Activated naive CD4-positive, alpha-beta T cell treated with anti-CD3 and anti-CD28 coated beads for 36 hours (primary cell): ENCODE measurements at regions not wholly inside any gene's neighbourhood (a gene's known extent, or its start where the extent isn't known, plus 50 kb on each side); places are given as distances from the start of the nearest gene placed in this dataset.

Experiments used
- CTCF ChIA-PET: fragments of 350-600 bp; sonication (Branson Sonifier 250); formaldehyde crosslinking; loops from one replicate; lab custom pipeline; 2021; ENCODE audit warnings: antibody characterized with exemption; lab: Charles Lee
- DNase-seq: peaks from one replicate; pipeline ENCODE4 v3.0.0-alpha.2; 2020
- H3K27ac Mint-ChIP-seq: one replicate; pipeline ENCODE4 v1.8.0; 2021; ENCODE audit warnings: mild to moderate bottlenecking, mixed read lengths
- H3K27me3 Mint-ChIP-seq: one replicate; pipeline ENCODE4 v1.8.0; 2021; ENCODE audit warnings: low read depth, mixed read lengths
- H3K36me3 Mint-ChIP-seq: one replicate; pipeline ENCODE4 v1.8.0; 2021; ENCODE audit warnings: low read depth, mixed read lengths
- H3K4me1 Mint-ChIP-seq: one replicate; pipeline ENCODE4 v1.8.0; 2021; ENCODE audit warnings: low read depth, mixed read lengths
- H3K4me3 Mint-ChIP-seq: one replicate; pipeline ENCODE4 v1.8.0; 2021; ENCODE audit warnings: mild to moderate bottlenecking, moderate library complexity, mixed read lengths
- H3K9me3 Mint-ChIP-seq: one replicate; pipeline ENCODE4 v1.8.0; 2021; ENCODE audit warnings: mixed read lengths
- intact Hi-C: fragments of 100-400 bp; cut with micrococcal nuclease; formaldehyde crosslinking; loops from one replicate; pipeline ENCODE4 v1.15.1; 2023

- CTCF ChIA-PET, result no interaction called here
Observed at GRCh38 chr6:44500074-44500473, 112.6 kb downstream of the CDC5L start.

GRCh38 chr6:44503471-44503870, 116.0 kb downstream of the CDC5L start:
- Mint-ChIP-seq H3K27me3 (no peaks in the 10 kb centered on the region), H3K4me1 (no peaks in the 10 kb centered on the region), H3K9me3 (no peaks in the 10 kb centered on the region), H3K27ac (no peak overlapping the region), H3K4me3 (no peak overlapping the region), H3K36me3 (no peaks in the 10 kb centered on the region)
- intact Hi-C loops, result no loop called here
- no peak for DNase-seq
- CTCF ChIA-PET, result no interaction called here

More at GRCh38 chr6:44500074-44500473, 112.6 kb downstream of the CDC5L start:
- H3K27me3 Mint-ChIP-seq, result no peaks in the 10 kb centered on the region
- H3K4me1 Mint-ChIP-seq, result no peaks in the 10 kb centered on the region
- H3K4me3 Mint-ChIP-seq, result no peak overlapping the region
- no peak for DNase-seq
- H3K27ac Mint-ChIP-seq, result no peak overlapping the region
- no peaks in the 10 kb centered on the region for H3K9me3 Mint-ChIP-seq
- no peaks in the 10 kb centered on the region for H3K36me3 Mint-ChIP-seq
- intact Hi-C loops, result no loop called here

- no peak overlapping the region for H3K27ac Mint-ChIP-seq
- intact Hi-C loops, result no loop called here
- no peaks in the 10 kb centered on the region for H3K4me1 Mint-ChIP-seq
- H3K4me3 Mint-ChIP-seq, result no peak overlapping the region
- H3K9me3 Mint-ChIP-seq, result no peaks in the 10 kb centered on the region
- CTCF ChIA-PET, result no interaction called here
- no peaks in the 10 kb centered on the region for H3K36me3 Mint-ChIP-seq
- DNase-seq, result no peak
- no peaks in the 10 kb centered on the region for H3K27me3 Mint-ChIP-seq
Observed at GRCh38 chr6:44504301-44504791, 116.8 kb downstream of the CDC5L start.

GRCh38 chr6:44505751-44506150, 118.2 kb downstream of the CDC5L start:
- H3K9me3 Mint-ChIP-seq, result peaks cover 2% of the 10 kb centered on the region
- no peak overlapping the region for H3K4me3 Mint-ChIP-seq
- DNase-seq, result no peak
- H3K27ac Mint-ChIP-seq, result no peak overlapping the region
- intact Hi-C loops, result no loop called here
- H3K4me1 Mint-ChIP-seq, result no peaks in the 10 kb centered on the region
- CTCF ChIA-PET, result no interaction called here
- H3K36me3 Mint-ChIP-seq, result no peaks in the 10 kb centered on the region
- no peaks in the 10 kb centered on the region for H3K27me3 Mint-ChIP-seq

GRCh38 chr6:44507014-44507413, 119.5 kb downstream of the CDC5L start:
- H3K4me3 Mint-ChIP-seq, result no peak overlapping the region
- H3K4me1 Mint-ChIP-seq, result no peaks in the 10 kb centered on the region
- H3K27ac Mint-ChIP-seq, result no peak overlapping the region
- H3K9me3 Mint-ChIP-seq, result peaks cover 3% of the 10 kb centered on the region
- no peaks in the 10 kb centered on the region for H3K27me3 Mint-ChIP-seq
- DNase-seq, result no peak
- no peaks in the 10 kb centered on the region for H3K36me3 Mint-ChIP-seq
- intact Hi-C loops, result no loop called here
- CTCF ChIA-PET, result no interaction called here

- no peaks in the 10 kb centered on the region for H3K4me1 Mint-ChIP-seq
- no peaks in the 10 kb centered on the region for H3K27me3 Mint-ChIP-seq
- no peak overlapping the region for H3K4me3 Mint-ChIP-seq
- intact Hi-C loops, result no loop called here
- H3K36me3 Mint-ChIP-seq, result no peaks in the 10 kb centered on the region
- DNase-seq, result no peak
- no peak overlapping the region for H3K27ac Mint-ChIP-seq
- CTCF ChIA-PET, result interaction anchor here (1.5 kb wide), 1 partner anchor 33 kb away, joined by 5 read pairs; no protein-coding TSS in a partner anchor
- H3K9me3 Mint-ChIP-seq, result peaks cover 3% of the 10 kb centered on the region
Observed at GRCh38 chr6:44508646-44509045, 121.1 kb downstream of the CDC5L start.

- CTCF ChIA-PET, result no interaction called here
- no peaks in the 10 kb centered on the region for H3K27me3 Mint-ChIP-seq
- no peak overlapping the region for H3K4me3 Mint-ChIP-seq
- no peak for DNase-seq
- no peaks in the 10 kb centered on the region for H3K4me1 Mint-ChIP-seq
- peaks cover 3% of the 10 kb centered on the region for H3K9me3 Mint-ChIP-seq
- H3K36me3 Mint-ChIP-seq, result no peaks in the 10 kb centered on the region
- H3K27ac Mint-ChIP-seq, result no peak overlapping the region
- intact Hi-C loops, result no loop called here
Observed at GRCh38 chr6:44511126-44511525, 123.6 kb downstream of the CDC5L start.

- CTCF ChIA-PET, result no interaction called here
- DNase-seq, result no peak
- peaks cover 3% of the 10 kb centered on the region for H3K27me3 Mint-ChIP-seq
- H3K27ac Mint-ChIP-seq, result no peak overlapping the region
- intact Hi-C loops, result no loop called here
- H3K36me3 Mint-ChIP-seq, result no peaks in the 10 kb centered on the region
- no peak overlapping the region for H3K4me3 Mint-ChIP-seq
- peaks cover 3% of the 10 kb centered on the region for H3K9me3 Mint-ChIP-seq
- H3K4me1 Mint-ChIP-seq, result no peaks in the 10 kb centered on the region
Observed at GRCh38 chr6:44512868-44513741, 125.6 kb downstream of the CDC5L start.

GRCh38 chr6:44514085-44514484, 126.6 kb downstream of the CDC5L start:
- CTCF ChIA-PET, result interaction anchor here (0.6 kb wide), 1 partner anchor 59 kb away, joined by 3 read pairs; no protein-coding TSS in a partner anchor
- Mint-ChIP-seq H3K36me3 (no peaks in the 10 kb centered on the region), H3K4me3 (no peak overlapping the region), H3K4me1 (no peaks in the 10 kb centered on the region), H3K27ac (no peak overlapping the region), H3K27me3 (peaks cover 3% of the 10 kb centered on the region), H3K9me3 (peaks cover 6% of the 10 kb centered on the region)
- intact Hi-C loops, result no loop called here
- DNase-seq, result no peak

- CTCF ChIA-PET, result interaction anchor here (0.6 kb wide), 1 partner anchor 59 kb away, joined by 3 read pairs; no protein-coding TSS in a partner anchor
- DNase-seq, result no peak
- H3K36me3 Mint-ChIP-seq, result peaks cover 2% of the 10 kb centered on the region
- H3K27me3 Mint-ChIP-seq, result peaks cover 6% of the 10 kb centered on the region
- H3K4me1 Mint-ChIP-seq, result no peaks in the 10 kb centered on the region
- intact Hi-C loops, result no loop called here
- no peak overlapping the region for H3K27ac Mint-ChIP-seq
- H3K9me3 Mint-ChIP-seq, result peaks cover 9% of the 10 kb centered on the region
- H3K4me3 Mint-ChIP-seq, result no peak overlapping the region
Observed at GRCh38 chr6:44514576-44515193, 127.2 kb downstream of the CDC5L start.

- CTCF ChIA-PET, result interaction anchor here (0.5 to 0.9 kb wide), 2 partner anchors 47 to 53 kb away, joined by 3 to 4 read pairs; no protein-coding TSS in a partner anchor
- DNase-seq, result no peak
- intact Hi-C loops, result no loop called here
- Mint-ChIP-seq H3K4me1 (peaks cover 8% of the 10 kb centered on the region), H3K27me3 (peaks cover 17% of the 10 kb centered on the region), H3K27ac (no peak overlapping the region), H3K4me3 (no peak overlapping the region), H3K36me3 (peaks cover 4% of the 10 kb centered on the region), H3K9me3 (peaks cover 13% of the 10 kb centered on the region)
Observed at GRCh38 chr6:44522871-44523270, 135.4 kb downstream of the CDC5L start.

- Mint-ChIP-seq H3K36me3 (peaks cover 2% of the 10 kb centered on the region), H3K4me1 (peaks cover 8% of the 10 kb centered on the region), H3K9me3 (peaks cover 6% of the 10 kb centered on the region), H3K4me3 (no peak overlapping the region), H3K27ac (no peak overlapping the region), H3K27me3 (peaks cover 17% of the 10 kb centered on the region)
- intact Hi-C loops, result no loop called here
- no peak for DNase-seq
- CTCF ChIA-PET, result no interaction called here
Observed at GRCh38 chr6:44524476-44525227, 137.1 kb downstream of the CDC5L start.
